ENCODE measurements at regions not wholly inside any gene's neighbourhood (a gene's known extent, or its start where the extent isn't known, plus 50 kb on each side); places are given as distances from the start of the nearest gene placed in this dataset.

DNA sequence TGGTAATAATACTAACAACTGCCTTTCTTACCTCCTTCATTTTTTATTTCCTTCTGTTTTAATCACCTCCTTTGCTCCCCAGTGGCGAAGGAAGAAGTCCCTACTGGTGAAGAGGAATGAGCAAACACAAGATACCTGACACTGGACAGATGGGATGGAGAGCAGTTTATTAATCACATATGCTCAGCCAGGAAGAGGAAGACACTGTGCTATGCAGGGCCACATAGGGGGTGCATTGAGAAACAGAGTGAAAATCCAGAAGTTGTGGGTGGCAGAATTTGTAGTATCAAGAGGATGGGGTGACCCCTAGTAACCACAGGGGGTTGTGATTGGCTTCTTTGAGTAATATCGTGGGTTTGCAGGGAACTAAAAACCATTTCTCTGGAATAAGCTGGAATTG lies 1041.9 kb downstream of the OTOL1 start:
- ChIA-PET CTCF (no interaction called here), POLR2A (no interaction called here)
- TF ChIP-seq ZNF558 (tag by site-specific recombination; IDR thresholded peaks at IDR 0.05) (no peak), ZBTB20 (tag by site-specific recombination; IDR thresholded peaks at IDR 0.05) (no peak), ZSCAN16 (tag by site-specific recombination; IDR thresholded peaks at IDR 0.05) (no peak), GLI2 (tag by site-specific recombination; IDR thresholded peaks at IDR 0.05; ENCODE audit: borderline replicate concordance, low read depth) (no peak), ZNF555 (tag by site-specific recombination; conservative IDR thresholded peaks at IDR 0.05) (no peak), ZNF132 (tag by site-specific recombination; IDR thresholded peaks at IDR 0.05; ENCODE audit: borderline replicate concordance) (no peak), ZNF423 (tag by site-specific recombination; IDR thresholded peaks at IDR 0.05) (no peak), ZFP69B (tag by site-specific recombination; IDR thresholded peaks at IDR 0.05) (no peak), ZNF292 (tag by site-specific recombination; IDR thresholded peaks at IDR 0.05; ENCODE audit: borderline replicate concordance, low read depth) (no peak), ZNF785 (tag by site-specific recombination; IDR thresholded peaks at IDR 0.05) (no peak), YY1 (tag by site-specific recombination; IDR thresholded peaks at IDR 0.05) (no peak), ZBTB8A (tag by site-specific recombination; IDR thresholded peaks at IDR 0.05) (no peak), ZFP37 (tag by site-specific recombination; IDR thresholded peaks at IDR 0.05) (no peak), ZNF146 (tag by site-specific recombination; IDR thresholded peaks at IDR 0.05) (no peak), ZEB2 (tag by site-specific recombination; IDR thresholded peaks at IDR 0.05) (no peak), WT1 (tag by site-specific recombination; IDR thresholded peaks at IDR 0.05) (no peak)
- TF ChIP-seq, protein P1, sequence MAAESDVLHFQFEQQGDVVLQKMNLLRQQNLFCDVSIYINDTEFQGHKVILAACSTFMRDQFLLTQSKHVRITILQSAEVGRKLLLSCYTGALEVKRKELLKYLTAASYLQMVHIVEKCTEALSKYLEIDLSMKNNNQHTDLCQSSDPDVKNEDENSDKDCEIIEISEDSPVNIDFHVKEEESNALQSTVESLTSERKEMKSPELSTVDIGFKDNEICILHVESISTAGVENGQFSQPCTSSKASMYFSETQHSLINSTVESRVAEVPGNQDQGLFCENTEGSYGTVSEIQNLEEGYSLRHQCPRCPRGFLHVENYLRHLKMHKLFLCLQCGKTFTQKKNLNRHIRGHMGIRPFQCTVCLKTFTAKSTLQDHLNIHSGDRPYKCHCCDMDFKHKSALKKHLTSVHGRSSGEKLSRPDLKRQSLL (tag by site-specific recombination; IDR thresholded peaks at IDR 0.05): no peak
- TF ChIP-seq, protein P2, sequence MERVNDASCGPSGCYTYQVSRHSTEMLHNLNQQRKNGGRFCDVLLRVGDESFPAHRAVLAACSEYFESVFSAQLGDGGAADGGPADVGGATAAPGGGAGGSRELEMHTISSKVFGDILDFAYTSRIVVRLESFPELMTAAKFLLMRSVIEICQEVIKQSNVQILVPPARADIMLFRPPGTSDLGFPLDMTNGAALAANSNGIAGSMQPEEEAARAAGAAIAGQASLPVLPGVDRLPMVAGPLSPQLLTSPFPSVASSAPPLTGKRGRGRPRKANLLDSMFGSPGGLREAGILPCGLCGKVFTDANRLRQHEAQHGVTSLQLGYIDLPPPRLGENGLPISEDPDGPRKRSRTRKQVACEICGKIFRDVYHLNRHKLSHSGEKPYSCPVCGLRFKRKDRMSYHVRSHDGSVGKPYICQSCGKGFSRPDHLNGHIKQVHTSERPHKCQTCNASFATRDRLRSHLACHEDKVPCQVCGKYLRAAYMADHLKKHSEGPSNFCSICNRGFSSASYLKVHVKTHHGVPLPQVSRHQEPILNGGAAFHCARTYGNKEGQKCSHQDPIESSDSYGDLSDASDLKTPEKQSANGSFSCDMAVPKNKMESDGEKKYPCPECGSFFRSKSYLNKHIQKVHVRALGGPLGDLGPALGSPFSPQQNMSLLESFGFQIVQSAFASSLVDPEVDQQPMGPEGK (tag by site-specific recombination; IDR thresholded peaks at IDR 0.05): no peak
- H3K27ac ChIP-seq (ENCODE audit: extremely low read depth, low read depth, low read length): no peak overlapping the region
- H3K4me3 ChIP-seq (ENCODE audit: low read depth, low read length): no peak overlapping the region
- H3K36me3 ChIP-seq (ENCODE audit: control insufficient read depth in 2 of 2, insufficient read depth in 1 of 2, low read length in 2 of 2): no peaks in the 10 kb centered on the region
- no peaks in the 10 kb centered on the region for H3K9me3 ChIP-seq (ENCODE audit: control insufficient read depth, insufficient read depth, low read depth, low read length)
- no peaks in the 10 kb centered on the region for H3K4me1 ChIP-seq (ENCODE audit: control insufficient read depth, insufficient read depth, low read length)

DNA sequence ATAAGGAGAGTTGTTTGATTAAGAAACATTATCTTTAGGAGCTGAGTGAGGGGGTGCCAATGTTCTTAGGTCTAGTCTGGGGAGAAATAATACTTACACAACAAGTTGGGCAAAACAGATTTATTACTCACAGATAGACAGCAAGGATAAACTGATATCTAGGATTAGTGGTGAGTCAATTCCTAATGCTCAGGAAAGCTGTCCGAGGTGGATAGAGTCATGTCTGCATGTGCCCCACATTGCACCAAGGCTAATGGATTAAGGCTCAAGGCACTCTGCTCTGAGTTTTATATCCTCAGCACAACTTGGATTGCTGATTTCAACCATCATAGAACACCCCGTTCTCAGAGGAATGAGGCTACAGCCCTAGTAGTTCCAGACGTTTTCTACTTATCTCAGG lies 1042.3 kb downstream of the OTOL1 start:
- Histone ChIP-seq H3K27ac (ENCODE audit: extremely low read depth, low read depth, low read length) (no peak overlapping the region), H3K4me3 (ENCODE audit: low read depth, low read length) (no peak overlapping the region), H3K4me1 (ENCODE audit: control insufficient read depth, insufficient read depth, low read length) (no peaks in the 10 kb centered on the region), H3K9me3 (ENCODE audit: control insufficient read depth, insufficient read depth, low read depth, low read length) (no peaks in the 10 kb centered on the region), H3K36me3 (ENCODE audit: control insufficient read depth in 2 of 2, insufficient read depth in 1 of 2, low read length in 2 of 2) (no peaks in the 10 kb centered on the region)
- TF ChIP-seq MYNN (tag by site-specific recombination; IDR thresholded peaks at IDR 0.05; ENCODE audit: borderline replicate concordance): no peak
- TF ChIP-seq, protein P3, sequence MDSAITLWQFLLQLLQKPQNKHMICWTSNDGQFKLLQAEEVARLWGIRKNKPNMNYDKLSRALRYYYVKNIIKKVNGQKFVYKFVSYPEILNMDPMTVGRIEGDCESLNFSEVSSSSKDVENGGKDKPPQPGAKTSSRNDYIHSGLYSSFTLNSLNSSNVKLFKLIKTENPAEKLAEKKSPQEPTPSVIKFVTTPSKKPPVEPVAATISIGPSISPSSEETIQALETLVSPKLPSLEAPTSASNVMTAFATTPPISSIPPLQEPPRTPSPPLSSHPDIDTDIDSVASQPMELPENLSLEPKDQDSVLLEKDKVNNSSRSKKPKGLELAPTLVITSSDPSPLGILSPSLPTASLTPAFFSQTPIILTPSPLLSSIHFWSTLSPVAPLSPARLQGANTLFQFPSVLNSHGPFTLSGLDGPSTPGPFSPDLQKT (IDR thresholded peaks at IDR 0.05; ENCODE audit: borderline replicate concordance, low read depth, low read length): no peak
- TF ChIP-seq, protein P4, sequence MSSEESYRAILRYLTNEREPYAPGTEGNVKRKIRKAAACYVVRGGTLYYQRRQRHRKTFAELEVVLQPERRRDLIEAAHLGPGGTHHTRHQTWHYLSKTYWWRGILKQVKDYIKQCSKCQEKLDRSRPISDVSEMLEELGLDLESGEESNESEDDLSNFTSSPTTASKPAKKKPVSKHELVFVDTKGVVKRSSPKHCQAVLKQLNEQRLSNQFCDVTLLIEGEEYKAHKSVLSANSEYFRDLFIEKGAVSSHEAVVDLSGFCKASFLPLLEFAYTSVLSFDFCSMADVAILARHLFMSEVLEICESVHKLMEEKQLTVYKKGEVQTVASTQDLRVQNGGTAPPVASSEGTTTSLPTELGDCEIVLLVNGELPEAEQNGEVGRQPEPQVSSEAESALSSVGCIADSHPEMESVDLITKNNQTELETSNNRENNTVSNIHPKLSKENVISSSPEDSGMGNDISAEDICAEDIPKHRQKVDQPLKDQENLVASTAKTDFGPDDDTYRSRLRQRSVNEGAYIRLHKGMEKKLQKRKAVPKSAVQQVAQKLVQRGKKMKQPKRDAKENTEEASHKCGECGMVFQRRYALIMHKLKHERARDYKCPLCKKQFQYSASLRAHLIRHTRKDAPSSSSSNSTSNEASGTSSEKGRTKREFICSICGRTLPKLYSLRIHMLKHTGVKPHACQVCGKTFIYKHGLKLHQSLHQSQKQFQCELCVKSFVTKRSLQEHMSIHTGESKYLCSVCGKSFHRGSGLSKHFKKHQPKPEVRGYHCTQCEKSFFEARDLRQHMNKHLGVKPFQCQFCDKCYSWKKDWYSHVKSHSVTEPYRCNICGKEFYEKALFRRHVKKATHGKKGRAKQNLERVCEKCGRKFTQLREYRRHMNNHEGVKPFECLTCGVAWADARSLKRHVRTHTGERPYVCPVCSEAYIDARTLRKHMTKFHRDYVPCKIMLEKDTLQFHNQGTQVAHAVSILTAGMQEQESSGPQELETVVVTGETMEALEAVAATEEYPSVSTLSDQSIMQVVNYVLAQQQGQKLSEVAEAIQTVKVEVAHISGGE (tag by site-specific recombination; conservative IDR thresholded peaks at IDR 0.05; ENCODE audit: low read depth): no peak
- TF ChIP-seq ZNF138 (tag by site-specific recombination; IDR thresholded peaks at IDR 0.05; ENCODE audit: borderline replicate concordance): no peak
- TF ChIP-seq ZNF350 (tag by site-specific recombination; IDR thresholded peaks at IDR 0.05): no peak
- TF ChIP-seq ZBTB1 (tag by site-specific recombination; IDR thresholded peaks at IDR 0.05): no peak
- TF ChIP-seq GLIS1 (tag by site-specific recombination; IDR thresholded peaks at IDR 0.05): no peak
- no peak for TF ChIP-seq YY2 (tag by site-specific recombination; IDR thresholded peaks at IDR 0.05)
- no peak for TF ChIP-seq ZNF211 (tag by site-specific recombination; IDR thresholded peaks at IDR 0.05; ENCODE audit: low read depth)
- TF ChIP-seq, protein P5, sequence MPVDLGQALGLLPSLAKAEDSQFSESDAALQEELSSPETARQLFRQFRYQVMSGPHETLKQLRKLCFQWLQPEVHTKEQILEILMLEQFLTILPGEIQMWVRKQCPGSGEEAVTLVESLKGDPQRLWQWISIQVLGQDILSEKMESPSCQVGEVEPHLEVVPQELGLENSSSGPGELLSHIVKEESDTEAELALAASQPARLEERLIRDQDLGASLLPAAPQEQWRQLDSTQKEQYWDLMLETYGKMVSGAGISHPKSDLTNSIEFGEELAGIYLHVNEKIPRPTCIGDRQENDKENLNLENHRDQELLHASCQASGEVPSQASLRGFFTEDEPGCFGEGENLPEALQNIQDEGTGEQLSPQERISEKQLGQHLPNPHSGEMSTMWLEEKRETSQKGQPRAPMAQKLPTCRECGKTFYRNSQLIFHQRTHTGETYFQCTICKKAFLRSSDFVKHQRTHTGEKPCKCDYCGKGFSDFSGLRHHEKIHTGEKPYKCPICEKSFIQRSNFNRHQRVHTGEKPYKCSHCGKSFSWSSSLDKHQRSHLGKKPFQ (tag by site-specific recombination; IDR thresholded peaks at IDR 0.05): no peak
- no peak for TF ChIP-seq SP7 (tag by site-specific recombination; IDR thresholded peaks at IDR 0.05)
- TF ChIP-seq ZNF585B (tag by site-specific recombination; IDR thresholded peaks at IDR 0.05): no peak
- ChIA-PET CTCF (no interaction called here), POLR2A (no interaction called here)
